HG03521 (cell line): ENCODE measurements at regions not wholly inside any gene's neighbourhood (a gene's known extent, or its start where the extent isn't known, plus 50 kb on each side); places are given as distances from the start of the nearest gene placed in this dataset.
"Not testable (repeated sequence)": the region's sequence is repeated elsewhere in the genome, so short reads cannot be mapped to it uniquely, and the experiment has no call there.

Experiments used
- ATAC-seq: cut with Tn5 transposase; IDR thresholded peaks from one replicate; pipeline ENCODE4 v1.9.1; 2021; ENCODE audit warnings: mild to moderate bottlenecking, moderate library complexity; ENCODE audit not compliant: unreplicated experiment

DNA sequence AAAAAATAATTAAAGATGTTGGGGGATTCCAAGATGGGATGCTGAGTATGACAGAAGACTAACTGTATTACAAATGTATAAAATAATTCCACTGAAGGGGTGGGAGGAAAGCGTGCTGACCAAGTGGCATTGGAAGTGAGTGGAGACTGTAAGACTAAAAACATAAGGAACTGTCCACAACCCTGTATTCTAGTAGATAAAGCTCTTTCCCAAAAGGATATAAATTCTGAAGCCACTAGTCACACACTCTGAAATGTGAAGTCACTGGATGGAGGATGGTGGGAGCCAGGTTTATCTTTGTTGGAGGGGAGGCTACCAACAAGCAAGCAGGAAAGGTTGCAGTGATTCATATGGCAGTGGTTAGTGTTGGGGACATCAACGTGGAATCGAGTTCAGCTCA is 182.8 kb upstream of the PLGLB2 start:
- not testable (repeated sequence) for ATAC-seq

DNA sequence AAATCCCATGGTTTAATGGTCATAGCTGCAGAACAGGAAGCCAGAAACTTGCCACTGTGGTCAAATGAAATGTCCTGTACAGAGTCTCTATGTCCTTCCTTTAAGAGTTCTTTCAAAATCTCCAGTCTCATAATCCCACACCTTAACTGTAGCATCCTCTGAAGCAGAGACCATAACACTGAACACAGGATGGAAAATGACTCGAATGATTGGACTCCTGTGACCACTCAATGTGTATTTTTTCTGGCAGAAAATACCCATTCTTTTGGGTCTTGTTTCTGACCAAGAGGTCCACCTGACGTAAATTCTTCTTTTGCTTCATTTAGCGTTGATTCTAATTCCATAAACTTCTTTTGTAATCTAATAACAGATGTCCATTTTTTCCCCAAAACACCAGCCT is 181.4 kb upstream of the PLGLB2 start:
- not testable (repeated sequence) for ATAC-seq

DNA sequence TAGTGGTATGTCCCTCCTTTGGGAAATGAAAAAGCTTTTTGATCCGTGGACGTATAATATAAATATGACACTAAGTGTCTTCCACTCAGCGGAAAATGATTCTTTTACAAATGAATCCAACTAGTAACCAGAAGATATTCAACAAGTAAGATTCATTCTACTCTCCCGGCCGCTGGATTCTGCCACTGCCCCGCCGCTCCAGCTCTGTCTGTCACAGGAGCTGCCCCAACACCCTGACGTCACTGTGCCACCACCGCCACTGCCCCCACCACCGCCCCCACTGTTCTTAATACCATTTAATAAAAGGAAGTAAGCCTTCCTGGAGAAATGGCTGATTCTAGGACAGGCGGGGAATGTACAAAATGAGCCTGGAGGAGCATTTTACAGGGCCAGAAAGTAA is 180.8 kb upstream of the PLGLB2 start:
- ATAC-seq = not testable (repeated sequence)

DNA sequence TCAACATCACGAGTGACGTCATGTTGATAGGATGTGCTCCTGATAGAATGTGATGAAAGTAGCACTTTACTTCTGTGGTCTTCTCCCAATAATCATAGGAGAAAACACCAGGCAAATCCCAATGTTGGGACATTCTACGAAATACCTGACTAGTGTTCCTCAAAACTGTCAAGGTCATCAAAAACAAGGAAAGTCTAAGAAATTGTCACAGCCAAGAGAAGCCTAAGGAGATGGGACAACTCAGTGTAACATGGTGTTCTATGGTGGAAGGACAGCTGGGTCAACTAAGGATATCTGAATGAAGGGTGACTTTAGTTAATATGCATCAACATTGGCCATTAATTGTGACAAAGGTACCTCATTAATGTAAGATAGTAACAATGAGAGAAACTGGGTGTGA is 180.0 kb upstream of the PLGLB2 start:
- not testable (repeated sequence) for ATAC-seq

DNA sequence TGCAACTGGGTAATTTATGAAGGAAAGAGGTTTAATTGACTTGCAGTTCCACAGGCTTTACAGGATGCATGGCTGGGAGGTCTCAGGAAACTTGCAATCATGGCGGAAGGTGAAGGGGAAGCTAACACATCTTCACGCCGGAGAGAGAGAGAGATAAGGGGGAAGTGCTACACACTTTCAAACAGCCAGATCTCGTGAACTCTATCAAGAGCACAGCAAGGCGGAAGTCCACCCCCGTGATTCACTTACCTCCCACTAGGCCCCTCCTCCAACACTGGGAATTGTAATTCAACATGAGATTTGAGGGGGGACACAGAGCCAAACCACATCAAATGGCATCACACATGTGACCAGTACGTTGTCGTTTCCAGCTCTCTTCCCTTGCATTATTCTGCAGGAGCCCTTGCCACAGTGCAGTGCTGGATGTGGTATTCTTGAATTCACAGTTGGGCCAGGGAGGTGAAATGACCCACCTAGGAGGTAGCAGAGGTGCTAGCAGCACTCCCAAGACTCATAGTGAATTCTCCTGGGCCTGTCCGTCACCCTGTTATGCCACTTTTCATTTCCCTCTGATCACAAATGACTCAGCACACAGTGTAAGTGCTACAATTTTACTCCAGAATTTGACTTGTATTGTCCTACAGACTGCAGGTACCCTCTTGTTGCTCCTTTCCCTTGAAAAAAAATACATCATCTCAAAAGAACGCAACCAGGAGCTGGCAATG is 179.2 kb upstream of the PLGLB2 start:
- not testable (repeated sequence) for ATAC-seq

DNA sequence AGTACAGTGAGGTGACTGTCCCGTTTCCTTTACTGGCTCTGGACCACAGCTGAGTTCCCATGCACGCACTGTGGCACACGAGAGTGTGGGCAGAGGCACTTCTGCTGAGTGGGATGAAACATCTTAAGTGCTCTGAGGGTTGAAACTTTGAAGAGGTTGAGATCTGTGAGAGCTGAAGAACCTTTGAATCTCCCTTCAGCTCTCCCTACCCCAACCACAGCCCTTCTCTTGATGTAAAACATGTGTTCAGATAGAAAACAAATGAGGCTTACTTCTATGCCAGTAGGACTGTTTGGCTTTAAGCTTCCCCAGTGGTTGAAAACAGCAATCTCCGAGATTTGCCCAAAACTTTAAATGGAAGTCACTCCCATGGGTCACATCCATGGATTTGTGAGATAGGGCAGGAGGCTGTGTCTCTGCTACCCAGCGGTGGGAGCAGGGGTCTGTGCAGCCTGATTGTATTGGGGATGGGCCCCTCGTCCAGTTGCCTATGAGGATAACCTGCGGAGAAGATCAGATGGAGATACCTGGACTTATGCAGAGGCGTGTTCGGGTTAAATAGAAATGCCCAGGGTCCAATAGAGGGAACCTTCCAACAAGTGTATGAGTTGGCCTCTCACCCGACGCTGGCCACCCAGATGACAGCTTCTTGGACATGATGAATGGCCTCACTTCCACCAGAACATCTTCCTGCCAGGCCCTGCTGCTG is 178.0 kb upstream of the PLGLB2 start:
- ATAC-seq = not testable (repeated sequence)

DNA sequence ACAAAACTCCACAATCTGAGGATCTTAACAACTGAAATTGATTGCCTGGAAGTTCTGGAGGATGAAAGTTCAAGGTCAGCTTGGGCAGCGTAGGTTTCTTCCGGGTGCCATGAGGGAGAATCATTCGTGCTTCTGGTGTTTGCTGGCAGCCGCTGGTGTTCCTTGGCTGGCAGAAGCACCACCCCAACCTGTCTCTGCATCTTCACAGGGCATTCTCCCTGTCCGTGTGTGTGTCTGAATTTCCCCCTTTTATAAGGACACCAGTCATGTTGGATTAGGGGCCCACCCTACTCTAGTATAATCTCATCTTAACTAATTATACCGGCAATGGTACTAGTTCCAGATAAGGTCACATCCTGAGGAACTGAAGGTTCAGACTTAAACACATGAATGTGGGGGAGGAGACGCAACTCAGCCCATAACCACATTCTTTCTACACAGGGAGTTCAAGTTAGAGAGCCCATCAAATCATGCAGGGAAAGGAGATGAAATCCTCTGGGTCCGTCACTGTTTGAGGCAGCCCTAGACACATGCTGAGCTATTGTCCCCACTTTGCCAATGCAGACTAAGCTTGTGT is 175.9 kb upstream of the PLGLB2 start:
- not testable (repeated sequence) for ATAC-seq

DNA sequence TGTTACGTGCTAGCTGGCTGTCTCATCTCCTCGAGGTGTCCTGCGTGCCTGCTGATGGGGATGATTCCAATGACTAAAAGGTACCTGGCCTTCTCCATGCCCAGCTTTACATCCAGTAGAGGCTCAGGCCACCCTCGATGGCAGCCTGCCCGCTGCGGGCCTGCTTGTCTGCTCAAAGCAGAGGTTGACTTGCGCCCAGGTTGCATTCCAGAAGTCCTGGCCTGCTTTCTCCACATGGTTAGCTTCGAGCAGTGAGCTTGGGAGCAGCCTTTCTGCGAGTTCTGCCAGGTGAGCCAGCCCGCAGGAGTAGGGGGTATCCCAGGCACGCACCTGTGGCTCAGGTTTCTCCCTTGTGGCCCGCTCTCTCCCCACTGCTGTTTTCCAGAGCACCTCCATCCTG is 175.0 kb upstream of the PLGLB2 start:
- ATAC-seq = not testable (repeated sequence)

DNA sequence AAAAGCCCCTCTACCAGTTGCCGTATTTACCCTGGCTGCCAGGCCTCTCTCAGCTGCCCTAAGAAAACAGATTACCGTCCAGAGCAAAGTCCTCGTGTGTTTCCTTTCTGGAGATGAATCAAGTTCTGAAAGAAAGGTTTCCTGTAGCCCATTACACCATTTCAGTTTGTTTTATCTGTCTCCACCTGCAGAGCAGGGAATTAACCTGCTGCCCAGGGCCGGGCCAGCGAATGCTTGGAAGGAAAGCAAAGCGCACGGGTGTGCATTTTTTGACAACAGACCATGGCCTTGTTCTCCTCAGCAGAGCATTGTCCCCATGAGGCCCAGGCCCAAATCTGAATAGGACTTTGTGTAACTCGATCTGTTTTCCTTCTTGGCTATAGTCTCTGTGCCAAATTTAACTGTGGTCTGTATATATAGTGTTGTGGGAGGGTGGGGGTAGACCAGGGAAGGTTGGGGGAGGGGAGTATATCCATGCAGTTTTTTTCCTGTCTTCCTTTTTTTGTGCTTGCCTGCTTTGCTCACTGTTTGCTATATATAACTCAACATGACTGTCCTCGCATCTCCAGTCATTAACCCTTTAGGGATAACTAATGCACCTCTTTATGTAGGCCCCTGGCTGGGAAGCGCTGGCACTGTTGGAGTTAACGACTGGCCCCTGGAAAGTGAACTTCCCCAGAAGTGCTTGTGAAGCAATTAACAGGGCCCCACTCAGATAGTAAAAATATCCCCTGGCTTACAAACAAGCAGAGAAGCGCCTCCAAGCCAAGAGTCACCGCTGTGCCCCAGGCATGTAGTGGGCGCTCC is 174.3 kb upstream of the PLGLB2 start:
- not testable (repeated sequence) for ATAC-seq

DNA sequence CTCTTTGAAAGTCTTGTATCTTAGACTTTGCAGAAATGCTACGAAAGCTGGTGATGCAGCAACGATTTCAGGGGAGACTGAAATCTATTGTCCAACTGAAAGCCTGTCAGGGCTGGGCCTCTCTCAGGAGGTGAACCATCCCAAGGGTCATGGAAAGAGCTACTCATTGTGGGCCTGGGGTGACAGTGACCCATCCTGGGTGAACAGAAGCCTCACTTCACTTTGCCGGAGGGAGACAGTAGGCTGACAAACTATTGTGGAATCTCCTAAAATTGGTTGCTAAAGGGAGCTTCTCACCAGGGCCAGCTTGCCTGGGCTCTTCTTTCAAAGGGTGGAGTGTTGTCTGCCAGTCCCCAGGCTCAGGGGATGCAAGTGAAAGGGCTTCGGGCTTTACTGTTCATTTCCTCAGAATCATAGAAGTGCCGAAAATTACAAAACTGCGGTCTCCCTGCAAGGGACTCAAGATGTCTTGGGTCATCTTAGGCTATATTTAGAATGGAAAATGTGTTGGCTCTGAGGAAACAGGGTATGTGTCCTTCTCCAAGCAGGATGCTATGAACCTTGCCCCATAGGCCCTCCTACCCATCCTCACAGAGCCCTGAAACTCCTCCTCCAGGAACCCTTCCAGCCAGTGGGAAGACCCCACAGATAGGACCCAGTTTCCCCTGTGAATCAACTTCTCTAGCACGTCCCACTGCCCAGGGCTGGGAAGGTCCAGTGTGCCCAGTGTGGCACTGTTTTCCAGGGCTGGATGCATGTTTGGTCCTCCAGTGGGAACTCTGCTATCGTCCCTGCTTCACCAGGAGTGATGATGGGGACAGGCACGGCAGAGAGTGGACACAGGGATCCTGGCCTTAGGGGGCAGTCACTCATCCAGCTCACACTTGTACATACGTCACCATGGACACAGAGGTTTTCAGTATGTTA is 173.4 kb upstream of the PLGLB2 start:
- not testable (repeated sequence) for ATAC-seq

DNA sequence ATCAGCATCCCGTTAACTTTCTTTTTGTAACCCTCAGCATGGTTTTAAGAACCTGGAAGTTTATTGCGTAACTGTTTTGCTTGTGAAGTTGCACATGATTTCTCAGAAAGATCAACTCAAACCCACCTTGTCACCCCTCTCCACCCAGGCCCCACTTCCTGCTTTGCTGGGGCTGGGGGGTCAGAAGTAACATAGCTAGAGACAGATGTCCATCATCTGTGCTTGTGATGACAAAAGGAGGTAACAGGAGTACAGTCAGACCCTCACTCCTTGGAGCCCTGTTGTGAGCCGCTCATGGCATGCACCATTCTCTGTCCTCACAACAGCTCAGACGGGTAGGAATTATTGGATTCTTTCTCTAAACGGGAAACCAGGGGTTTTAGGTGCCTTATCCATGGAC is 172.7 kb upstream of the PLGLB2 start:
- not testable (repeated sequence) for ATAC-seq

DNA sequence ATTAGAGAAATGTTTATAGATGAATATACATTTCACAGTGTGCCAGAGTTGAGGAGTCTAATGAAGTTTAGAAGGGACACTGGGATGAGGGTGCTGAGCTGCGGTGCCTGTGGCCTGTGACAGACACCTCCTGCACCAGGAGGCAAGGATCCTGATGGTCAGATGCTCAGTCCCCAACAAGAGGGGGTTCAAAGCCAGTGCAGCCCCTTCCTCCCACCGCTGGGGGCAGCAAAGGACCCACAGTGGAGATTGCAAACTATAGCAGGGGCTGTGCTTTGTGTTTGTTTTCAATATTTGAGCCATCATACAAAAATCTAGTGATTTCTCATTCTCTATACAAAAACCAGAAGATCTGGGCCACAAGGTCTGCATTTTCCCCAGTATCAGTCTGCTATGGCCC is 170.5 kb upstream of the PLGLB2 start:
- not testable (repeated sequence) for ATAC-seq

DNA sequence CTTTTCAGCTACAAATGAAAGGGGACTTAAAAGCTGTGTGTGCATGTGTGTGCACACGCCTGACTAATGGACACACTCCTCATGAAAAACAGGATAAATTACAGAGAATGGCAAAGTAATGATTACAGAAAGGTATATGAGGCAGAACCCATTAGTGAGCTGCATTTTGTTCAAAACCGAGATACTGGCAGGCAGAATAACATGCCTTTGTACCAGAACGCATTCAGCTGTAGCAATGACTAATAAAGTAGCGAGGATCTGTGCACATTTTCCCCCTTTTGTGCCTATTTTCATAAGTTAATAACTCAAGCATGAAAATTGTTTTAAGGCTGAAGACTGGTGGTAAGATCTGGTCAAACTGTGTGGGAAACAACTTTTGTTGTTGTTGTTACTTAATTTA is 165.7 kb upstream of the PLGLB2 start:
- ATAC-seq = not testable (repeated sequence)

DNA sequence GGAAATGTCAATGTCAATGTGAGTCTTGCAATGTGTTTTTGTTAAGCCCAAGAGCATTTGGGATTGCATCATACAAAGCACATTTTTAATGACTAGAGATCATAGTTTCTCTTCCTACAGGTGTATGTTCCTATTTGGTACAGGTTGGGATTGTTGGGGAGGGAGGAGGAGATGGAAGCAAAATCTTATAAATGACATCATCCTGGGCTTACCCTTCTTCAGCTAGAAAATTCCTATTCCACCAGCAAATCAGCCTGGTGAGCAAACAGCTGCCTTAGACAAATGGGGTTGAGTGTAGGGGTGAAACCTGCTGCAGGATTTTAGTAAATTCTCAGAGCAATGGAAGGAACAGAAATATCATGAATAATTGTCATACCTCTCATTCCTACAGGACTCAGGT is 165.3 kb upstream of the PLGLB2 start:
- ATAC-seq = not testable (repeated sequence)

DNA sequence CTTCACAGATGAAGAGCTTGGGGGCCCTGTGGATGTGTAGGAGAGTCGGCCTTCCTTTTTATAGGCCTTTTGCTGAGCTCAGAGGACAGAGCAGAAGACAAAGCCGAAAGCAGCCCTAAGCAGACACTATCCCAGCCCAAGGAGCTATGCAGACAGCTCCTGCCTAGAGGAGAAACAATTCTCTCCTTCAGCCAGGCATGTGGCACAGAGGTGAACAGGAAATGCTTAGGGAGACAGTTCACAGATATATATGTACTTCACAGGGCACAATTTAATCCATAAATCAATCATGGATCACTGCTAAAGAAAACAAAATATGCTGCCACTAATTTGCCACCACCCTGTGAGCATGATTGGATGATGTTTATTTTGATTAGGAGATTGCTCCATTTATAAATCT is 164.5 kb upstream of the PLGLB2 start:
- ATAC-seq = not testable (repeated sequence)

DNA sequence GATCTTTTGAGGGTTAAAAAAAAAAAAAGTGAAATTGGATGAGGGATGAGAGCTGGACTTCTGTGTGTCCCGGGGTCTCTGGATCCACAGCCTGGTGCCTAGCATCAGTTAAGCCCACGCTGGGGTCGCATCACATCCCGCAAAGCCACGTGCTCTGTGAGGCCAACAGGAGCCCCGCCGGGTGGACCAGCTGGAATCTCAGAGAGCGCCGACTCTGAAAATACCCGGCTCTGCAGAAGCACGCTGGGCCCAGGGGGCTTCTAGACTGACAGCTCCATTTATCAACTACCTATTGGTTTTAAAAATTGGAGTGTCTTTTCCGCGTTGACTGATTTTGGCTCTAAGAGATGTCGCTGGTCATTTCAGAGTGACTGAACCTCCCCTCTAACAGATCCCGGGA is 164.1 kb upstream of the PLGLB2 start:
- not testable (repeated sequence) for ATAC-seq

DNA sequence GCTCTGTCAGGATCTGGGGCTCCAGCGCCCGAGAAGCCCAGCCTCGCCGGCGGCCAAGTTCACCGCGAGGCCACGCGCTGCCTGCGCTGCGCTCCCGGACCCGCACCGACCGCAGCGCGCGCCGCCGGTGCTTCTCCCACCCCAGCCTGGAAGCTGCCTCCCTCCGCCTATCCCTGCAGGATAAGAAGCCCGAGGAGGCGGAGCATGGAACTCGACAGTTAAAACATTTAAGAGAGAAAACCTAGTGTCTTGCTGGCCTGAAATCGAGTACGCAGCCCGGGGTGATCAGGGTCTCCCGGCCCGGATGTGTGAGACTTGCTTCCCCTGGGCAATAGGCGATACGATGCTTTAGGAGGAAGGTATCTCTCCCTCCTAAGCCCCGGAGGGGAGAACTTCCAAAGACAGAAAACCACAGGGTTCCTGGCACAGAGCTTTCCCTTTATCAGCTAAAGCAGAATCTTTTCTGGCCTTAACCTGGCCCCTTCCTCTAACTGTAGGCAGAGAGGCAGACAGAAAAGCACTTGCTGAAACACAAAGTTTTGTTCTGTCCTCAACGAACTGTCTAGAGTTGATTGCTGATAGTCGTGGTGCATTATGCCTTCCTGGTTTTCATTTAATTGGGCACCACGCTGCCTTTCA is 163.5 kb upstream of the PLGLB2 start:
- not testable (repeated sequence) for ATAC-seq

DNA sequence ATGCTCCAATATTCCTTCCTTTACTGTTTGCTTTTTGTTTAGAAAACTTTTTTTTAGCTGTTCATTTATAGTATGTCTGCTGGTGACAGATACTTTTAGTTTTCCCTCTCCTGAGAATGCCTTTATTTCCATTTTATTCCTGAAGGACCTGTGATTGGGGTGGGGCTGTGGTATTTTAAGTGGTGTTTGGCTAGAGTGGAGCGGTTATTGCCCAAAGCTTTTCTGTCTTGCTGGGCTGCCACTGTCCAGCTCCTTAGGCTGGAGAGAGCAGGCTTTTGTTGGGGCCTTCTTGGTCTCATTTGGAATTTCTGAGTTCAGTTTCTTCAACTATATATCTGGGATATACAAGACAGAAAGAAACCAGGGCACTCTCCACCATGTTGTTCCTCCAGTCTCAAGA is 160.0 kb upstream of the PLGLB2 start:
- not testable (repeated sequence) for ATAC-seq

DNA sequence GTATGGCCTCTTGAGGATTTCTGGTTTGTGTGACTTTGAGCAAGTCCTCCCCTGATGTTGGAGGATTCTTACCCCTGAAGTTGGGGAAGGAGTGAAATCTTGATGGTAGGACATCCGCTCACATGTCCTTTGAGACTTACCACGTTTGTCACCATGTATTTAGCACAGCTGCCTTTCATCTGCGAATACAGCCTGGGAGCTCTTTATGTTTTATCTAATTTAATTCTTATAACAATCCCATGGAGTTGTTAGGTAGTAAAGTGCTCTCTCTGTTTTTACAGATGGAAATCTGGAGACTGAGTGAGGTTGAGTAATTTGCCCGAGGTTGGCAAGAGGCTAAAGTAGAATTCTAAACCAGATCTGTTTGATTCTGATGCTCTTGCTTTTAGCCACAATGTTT is 154.9 kb upstream of the PLGLB2 start:
- ATAC-seq = not testable (repeated sequence)
